ENCODE measurements at regions not wholly inside any gene's neighbourhood (a gene's known extent, or its start where the extent isn't known, plus 50 kb on each side); places are given as distances from the start of the nearest gene placed in this dataset.

GRCh38 chr2:59378127-59378526 is 1137.0 kb upstream of the FANCL start:
- DNase-seq (ENCODE audit: low read depth, low spot score) (no peak), ATAC-seq (no peak), FAIRE-seq (no peak)
- H3K4me3 ChIP-seq, result no peak overlapping the region
- intact Hi-C loops (cut with micrococcal nuclease; ENCODE audit: unreplicated experiment), result no loop called here
- H3K9ac ChIP-seq (ENCODE audit: control insufficient read depth, insufficient read depth, low read length), result no peak overlapping the region
- no TSS peak for BruUV-seq (replicated peaks)
- H3K27ac ChIP-seq (ENCODE audit: control insufficient read depth, insufficient read depth), result no peak overlapping the region
- H3K36me3 ChIP-seq (ENCODE audit: control insufficient read depth in 2 of 2, insufficient read depth in 2 of 2, low read length in 1 of 2), result no peaks in the 10 kb centered on the region
- no peaks in the 10 kb centered on the region for H3K4me1 ChIP-seq (ENCODE audit: control insufficient read depth, insufficient read depth, low read length)
- ChIA-PET CTCF (no interaction called here), RAD21 (ENCODE audit: unreplicated experiment) (no interaction called here), POLR2A (no interaction called here), SMC1A (ENCODE audit: uncharacterized antibody, unreplicated experiment) (no interaction called here)
- TF ChIP-seq STAT1 (conservative IDR thresholded peaks at IDR 0.05) (no peak), SP1 (IDR thresholded peaks at IDR 0.05; ENCODE audit: low read depth, low read length) (no peak), PML (IDR thresholded peaks at IDR 0.05; ENCODE audit: low read length) (no peak), CHD2 (IDR thresholded peaks at IDR 0.05; ENCODE audit: borderline replicate concordance, low read depth, low read length) (no peak), ATF2 (IDR thresholded peaks at IDR 0.05; ENCODE audit: low read length) (no peak), ZNF24 (IDR thresholded peaks at IDR 0.05) (no peak), E2F8 (IDR thresholded peaks at IDR 0.05; ENCODE audit: low read depth, partially characterized antibody) (no peak), MEF2A (IDR thresholded peaks at IDR 0.05; ENCODE audit: insufficient read depth, low read depth, low read length) (no peak), TCF12 (IDR thresholded peaks at IDR 0.05; ENCODE audit: low read depth, low read length) (no peak), HDGF (IDR thresholded peaks at IDR 0.05) (no peak), MLLT1 (IDR thresholded peaks at IDR 0.05) (no peak), NR2C2 (IDR thresholded peaks at IDR 0.05; ENCODE audit: borderline replicate concordance, control insufficient read depth, insufficient read length, low read depth) (no peak), HDAC2 (IDR thresholded peaks at IDR 0.05) (no peak), RAD51 (IDR thresholded peaks at IDR 0.05) (no peak), RCOR1 (conservative IDR thresholded peaks at IDR 0.05; ENCODE audit: low read depth, low read length) (no peak), HDAC6 (IDR thresholded peaks at IDR 0.05; ENCODE audit: unreplicated experiment) (no peak), NFYA (IDR thresholded peaks at IDR 0.05; ENCODE audit: borderline replicate concordance, low read depth, low read length) (no peak), ZNF274 (IDR thresholded peaks at IDR 0.05; ENCODE audit: insufficient read depth, insufficient read length) (no peak), SMARCA5 (IDR thresholded peaks at IDR 0.05) (no peak)
- no peaks in the 10 kb centered on the region for H3K9me3 ChIP-seq (replicated peaks; ENCODE audit: control insufficient read depth, insufficient read depth, low read length)
- no peak overlapping the region for H2AFZ ChIP-seq (ENCODE audit: control insufficient read depth, low read depth, low read length)
- WGBS (ENCODE audit: insufficient coverage, insufficient replicate concordance, low lambda C conversion rate, missing lambda C conversion rate), result 0% methylated on average over 1 of the region's 1 CpG
- no peaks in the 10 kb centered on the region for H3K79me2 ChIP-seq (ENCODE audit: control insufficient read depth, insufficient read depth, low read length)
- in situ Hi-C loops (cut with MboI), result no loop called here
- no peak overlapping the region for H3K4me2 ChIP-seq (ENCODE audit: control insufficient read depth, insufficient read depth)
- H3K27me3 ChIP-seq (replicated peaks in 1 of 2; ENCODE audit: control insufficient read depth in 2 of 2, insufficient read depth in 2 of 2, low read length in 1 of 2), result no peaks in the 10 kb centered on the region
- no peaks in the 10 kb centered on the region for H4K20me1 ChIP-seq (ENCODE audit: control insufficient read depth, insufficient read depth)

Measured in GM12878 (cell line).